NT2/D1 (cell line): ENCODE measurements at regions not wholly inside any gene's neighbourhood (a gene's known extent, or its start where the extent isn't known, plus 50 kb on each side); places are given as distances from the start of the nearest gene placed in this dataset.

ENCODE experiments used
- SUZ12 ChIP-seq: IDR thresholded peaks from 2 replicates; pipeline ENCODE4 v1.6.1; 2011; ENCODE audit not compliant: insufficient read length, insufficient read depth; ENCODE audit errors: extremely low read depth
- YY1 ChIP-seq: IDR thresholded peaks from 2 replicates; pipeline ENCODE4 v1.6.1; 2011; ENCODE audit not compliant: insufficient read length, insufficient read depth
- ZNF274 ChIP-seq: IDR thresholded peaks from 2 replicates; pipeline ENCODE4 v1.6.1; 2011; ENCODE audit warnings: mild to moderate bottlenecking, low read depth, low read length

DNA sequence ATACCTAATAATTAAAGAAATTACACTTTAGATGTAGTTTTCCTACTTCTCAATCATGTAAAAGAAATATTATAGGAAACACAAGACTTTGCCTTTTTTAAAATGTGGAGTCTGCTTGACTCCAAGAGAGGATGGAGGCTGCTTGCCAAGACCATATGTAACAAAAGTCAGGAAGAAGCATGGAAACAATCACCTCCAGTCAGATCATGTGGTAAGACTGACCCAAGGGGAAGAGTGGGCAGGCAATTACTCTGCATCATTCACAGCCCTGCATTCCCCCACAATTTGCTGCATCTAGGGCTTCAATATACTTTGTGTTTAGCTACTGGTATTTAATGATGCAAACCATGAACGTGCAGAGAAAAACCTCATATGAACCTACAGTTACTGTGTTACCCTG lies 78.0 kb upstream of the RXFP1 start:
- TF ChIP-seq ZNF274 = no peak
- no peak for TF ChIP-seq YY1
- TF ChIP-seq SUZ12 = no peak
